GM19468 (cell line): ENCODE measurements at regions not wholly inside any gene's neighbourhood (a gene's known extent, or its start where the extent isn't known, plus 50 kb on each side); places are given as distances from the start of the nearest gene placed in this dataset.
A peak's percentile ranks its signal among the peaks of the same experiment; 100 is the strongest.

Experiments
- ATAC-seq: cut with Tn5 transposase; IDR thresholded peaks from one replicate; pipeline ENCODE4 v1.9.1; 2021; ENCODE audit warnings: mild to moderate bottlenecking, moderate library complexity, moderate number of reproducible peaks; ENCODE audit not compliant: unreplicated experiment; ENCODE audit errors: extremely low read depth

DNA sequence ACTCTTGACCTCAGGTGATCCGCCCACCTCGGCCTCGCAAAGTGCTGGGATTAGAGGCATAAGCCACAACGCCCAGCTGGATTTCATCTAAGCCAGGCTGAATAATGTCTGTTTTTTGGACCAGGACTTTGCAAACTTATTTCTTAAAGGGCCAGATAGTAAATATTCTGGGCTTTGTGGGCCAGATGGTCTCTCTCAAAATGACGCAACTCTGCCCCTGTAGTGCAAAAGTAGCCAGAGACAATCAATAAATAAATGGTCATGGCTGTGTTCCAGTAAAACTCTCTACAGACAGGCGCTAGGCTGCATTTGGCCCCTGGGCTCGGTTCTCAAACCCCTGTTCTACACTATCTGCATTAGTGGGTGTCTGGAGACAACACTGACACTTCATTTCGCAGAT lies 121.9 kb upstream of the CDH13 start:
- ATAC-seq, result no peak

DNA sequence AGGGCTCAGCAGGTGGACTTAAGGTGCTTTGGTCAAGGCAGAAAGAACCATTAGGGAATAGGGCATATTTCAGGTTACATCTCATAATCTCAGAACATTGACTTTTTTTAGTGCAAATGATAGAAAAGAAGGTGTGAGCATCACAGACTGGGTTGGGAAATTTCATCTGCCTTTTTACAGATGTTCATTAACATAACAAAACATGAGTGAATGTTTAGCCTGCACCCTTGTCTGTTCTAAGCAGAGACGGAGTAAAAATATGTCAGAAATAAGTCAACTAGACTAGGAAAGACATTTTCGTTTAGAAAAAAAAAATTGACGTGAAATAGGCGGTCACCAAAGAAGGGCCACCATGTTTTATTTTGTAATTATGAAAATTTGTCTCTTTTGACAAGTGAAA lies 127.5 kb upstream of the CDH13 start:
- no peak for ATAC-seq

DNA sequence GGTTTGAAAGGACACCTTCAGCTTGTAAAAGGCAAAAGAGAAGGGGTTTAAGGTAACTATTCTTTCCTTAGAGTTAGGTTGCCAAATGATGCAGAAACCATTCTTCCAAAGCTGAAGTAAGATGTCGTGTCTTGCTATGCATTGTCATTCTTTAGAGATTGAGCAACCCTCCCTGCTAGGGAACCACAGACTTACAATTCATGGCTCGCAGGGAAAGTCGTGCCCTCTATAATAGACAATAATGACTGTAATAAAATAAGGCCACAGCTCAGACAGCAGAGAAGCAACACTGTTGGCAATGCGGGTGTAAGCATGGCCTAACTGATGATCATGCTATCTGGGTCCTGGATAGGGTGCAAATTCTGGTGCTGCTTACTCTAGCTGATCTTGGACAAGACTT lies 129.6 kb upstream of the CDH13 start:
- no peak for ATAC-seq

DNA sequence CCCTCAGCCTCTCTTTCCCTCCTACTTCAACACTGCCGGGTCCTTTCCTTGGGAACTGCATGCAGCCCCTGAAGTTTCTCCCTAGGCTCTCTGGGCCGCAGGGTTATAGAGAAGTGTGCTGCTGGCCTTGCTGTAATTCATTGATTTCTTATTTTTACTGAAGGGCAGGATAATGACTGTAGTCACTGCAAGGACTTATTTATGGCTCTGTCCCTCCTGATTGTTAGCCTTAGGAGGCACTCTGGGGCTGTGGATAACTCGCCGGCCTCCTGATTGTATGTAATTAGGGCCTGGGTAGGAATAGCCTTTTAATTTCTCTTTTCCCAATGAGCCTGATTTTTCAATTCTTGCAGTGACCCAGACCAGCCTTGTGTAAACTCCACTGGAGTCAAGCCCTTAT lies 138.3 kb upstream of the CDH13 start:
- ATAC-seq, result no peak

DNA sequence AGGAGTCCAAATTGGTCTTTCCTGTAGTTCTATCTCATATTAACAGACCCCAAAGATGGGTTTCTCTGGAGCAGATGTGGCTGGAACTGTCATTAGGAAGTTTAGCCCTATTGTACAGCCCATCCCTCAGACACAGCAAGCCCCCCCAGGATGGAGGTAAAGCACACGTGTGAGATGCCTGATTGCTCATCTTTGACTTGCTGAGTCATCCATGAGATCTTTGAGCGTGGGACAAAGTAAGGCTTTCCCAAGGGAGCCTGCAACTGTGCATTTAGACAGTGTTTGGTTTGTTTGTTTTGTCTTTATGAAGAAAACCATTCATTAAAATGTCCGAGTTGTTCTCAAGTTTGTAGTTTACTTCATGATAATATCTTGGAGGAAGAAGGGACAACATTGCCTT lies 145.3 kb upstream of the CDH13 start:
- ATAC-seq, result no peak

DNA sequence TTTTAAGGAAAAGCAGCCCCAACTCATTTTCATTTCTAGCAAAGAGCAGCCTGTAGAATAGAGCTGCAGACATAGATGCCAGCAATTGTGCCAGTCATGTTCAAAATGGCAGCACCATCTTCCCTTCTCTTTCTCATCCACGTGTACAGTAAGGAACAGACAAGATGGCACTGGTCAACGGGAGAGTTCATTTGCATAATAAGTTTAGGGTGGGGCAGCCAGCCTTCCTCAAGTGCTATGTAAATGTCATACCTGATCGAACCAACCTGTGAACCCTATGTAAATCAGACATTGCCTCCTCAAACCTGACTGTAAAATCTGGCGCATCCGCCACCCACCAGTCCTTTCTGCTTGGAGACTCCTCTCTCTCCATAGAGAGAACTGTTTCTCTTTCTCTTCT lies 150.0 kb upstream of the CDH13 start:
- ATAC-seq, result no peak

DNA sequence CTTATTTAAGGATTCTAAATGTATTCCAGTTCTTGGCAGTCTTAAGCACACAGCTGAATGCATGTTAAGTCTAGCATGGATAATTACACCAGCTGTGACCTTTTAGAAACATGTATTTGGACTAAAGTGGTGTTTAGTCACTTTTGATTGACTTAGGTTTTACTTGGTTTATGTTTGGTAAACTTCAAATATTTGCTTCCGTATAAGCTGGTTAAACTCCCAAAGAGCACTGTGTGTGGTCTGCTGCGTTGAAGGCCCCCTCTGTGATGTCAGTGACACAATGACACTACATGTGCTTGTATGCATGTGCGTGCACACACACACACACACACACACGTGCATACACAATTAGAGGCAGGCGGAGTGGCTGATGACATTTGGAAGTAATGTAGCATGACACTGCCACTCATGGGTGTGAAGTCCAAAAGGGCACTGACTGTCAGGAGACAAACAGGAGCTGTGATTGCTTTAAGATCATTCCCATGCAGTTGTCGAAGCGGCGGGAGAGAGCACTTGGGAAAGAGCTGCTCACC lies 156.1 kb upstream of the CDH13 start:
- no peak for ATAC-seq

DNA sequence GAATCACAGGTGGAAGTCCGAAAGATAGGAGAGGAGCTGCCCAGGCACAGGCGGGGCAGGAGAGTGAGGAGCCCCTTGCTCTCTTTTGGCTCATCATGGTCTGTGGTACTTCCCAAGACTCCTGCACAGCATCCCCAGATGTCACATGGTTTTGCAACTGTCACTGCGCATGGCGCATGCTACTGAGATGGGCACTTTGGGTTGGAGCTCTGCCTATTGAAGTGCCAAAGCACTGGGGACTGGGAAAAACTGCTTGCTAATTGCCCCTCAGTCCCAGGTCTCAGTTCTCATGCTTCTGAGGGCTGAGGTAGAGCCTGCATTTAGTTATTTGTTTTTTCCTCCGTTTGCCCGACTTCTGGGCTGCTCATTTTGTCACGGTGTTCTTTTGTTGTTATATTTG lies 156.8 kb upstream of the CDH13 start:
- ATAC-seq, result no peak

DNA sequence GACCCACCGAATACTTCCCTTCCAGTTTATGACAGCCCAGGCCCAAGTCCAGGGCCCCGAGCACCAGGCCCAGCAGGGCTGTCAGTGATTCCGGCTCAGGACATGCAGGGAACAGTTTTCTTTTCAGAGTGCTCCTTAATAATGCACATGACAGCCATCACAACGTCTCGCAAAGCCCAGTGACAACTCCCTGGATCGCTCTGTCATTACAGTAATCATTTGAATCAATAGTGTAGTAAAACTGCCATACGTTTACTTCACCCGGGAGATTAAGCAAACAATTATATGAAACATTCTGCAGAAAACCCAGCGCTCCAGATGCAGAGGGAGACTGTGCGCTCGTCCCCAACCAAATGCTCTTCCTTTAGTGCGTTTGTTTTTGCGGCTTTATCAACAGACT lies 162.6 kb upstream of the CDH13 start:
- no peak for ATAC-seq

DNA sequence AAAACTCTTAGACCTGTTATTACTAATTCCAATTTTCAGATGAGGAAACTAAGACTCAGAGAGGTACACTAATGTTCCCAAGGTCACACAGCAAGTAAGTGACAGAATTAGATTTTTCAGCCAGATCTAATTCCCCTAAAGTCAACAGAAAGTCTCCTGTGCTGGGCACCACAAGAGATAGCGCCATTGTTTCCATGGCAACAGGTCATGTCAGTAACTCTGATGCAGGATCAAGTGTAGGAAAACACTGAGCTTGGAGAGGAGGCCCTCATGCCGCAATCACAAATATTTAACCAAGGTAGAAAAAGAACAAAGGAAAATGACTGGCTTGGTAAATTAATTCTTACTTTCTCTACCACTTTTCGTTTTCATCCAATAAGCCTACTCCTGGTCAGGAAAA lies 166.0 kb upstream of the CDH13 start:
- ATAC-seq, result no peak

DNA sequence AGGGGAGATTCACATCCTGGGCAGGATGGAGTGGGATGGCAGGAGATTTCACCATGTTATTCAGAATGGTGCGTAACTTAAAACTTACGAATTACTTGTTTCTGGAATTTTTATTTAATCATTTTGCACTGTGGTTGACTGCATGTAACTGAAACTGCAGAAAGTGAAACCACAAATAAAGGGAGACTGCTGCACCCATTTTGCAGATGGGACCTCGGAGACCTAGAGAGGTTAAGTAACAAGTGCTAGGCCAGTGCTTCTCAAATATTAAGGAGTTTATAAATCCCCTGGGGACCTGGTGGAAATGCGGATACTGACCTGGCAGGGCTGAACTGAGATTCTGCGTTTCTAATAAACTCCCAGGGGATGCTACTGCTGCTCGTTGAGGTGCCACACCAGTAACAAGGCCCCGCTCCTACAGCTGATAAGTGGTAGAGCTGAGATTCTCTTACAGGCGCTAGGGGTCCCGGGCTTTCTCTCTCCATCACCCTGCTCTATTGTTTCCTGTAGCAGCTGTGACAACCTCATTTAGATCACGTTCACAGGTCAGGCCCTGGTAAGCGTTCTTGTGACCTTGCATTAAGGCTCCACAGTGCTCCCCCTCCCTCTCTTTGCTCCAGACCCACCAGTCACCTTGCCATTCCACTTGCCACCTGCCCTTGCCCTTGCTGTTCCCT lies 167.1 kb upstream of the CDH13 start:
- no peak for ATAC-seq

DNA sequence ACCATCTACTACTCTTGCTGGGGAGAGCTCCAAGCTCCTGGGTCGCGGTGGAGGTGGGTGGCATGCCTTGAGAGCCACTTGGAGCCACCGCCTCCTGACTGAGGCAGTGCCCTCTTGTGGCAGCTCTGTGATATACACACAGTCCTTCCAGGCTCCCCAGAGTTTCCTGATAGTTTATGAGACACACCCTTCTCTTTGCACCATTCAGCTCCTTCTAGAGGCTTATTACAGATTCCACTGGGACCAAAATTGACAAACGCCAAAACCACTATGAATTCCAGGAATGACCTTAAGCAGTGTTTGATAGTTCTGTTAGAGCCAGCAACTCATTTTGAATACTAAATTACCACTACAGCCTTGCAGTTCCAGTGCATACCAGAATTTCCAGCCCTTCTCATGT lies 170.1 kb upstream of the CDH13 start:
- peak; percentile 87 for ATAC-seq

DNA sequence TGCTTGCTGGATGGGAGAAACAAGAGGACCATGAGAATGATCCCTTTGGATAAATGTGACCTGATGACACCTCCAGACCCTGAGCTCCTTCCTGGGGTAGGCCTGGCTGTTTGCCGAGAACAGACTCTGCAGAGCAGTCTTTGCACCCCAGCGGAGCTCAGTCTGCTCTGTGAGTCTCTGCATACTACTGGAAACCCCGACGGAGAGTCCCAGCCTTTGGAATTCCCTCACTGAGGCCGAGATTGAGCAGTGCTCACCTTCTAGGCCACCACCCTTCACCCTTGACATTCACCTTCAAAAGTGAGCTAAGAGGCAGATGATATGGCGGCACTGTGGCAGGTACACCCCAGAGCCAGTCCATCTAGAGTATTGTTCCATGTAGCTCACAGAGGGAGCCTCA lies 172.2 kb upstream of the CDH13 start:
- no peak for ATAC-seq

DNA sequence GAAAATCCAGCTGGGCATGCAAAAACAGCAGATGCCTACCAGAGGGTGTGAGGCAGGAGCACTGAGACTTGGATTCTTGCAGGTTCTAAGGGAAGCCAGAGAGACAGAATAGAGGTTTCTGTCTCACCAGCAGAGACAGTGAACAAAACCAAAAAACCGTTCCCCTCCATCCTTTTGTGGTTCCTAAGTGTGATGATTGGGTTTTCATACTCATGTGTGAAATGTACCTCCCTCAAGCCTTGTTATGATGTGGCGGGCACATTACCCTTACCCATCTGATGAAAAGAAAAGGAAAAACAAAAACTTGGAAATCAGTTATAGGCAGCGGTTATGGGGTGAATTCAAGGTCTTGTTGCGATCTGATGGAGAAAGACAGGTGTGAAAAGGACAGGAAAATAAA lies 172.6 kb upstream of the CDH13 start:
- no peak for ATAC-seq

DNA sequence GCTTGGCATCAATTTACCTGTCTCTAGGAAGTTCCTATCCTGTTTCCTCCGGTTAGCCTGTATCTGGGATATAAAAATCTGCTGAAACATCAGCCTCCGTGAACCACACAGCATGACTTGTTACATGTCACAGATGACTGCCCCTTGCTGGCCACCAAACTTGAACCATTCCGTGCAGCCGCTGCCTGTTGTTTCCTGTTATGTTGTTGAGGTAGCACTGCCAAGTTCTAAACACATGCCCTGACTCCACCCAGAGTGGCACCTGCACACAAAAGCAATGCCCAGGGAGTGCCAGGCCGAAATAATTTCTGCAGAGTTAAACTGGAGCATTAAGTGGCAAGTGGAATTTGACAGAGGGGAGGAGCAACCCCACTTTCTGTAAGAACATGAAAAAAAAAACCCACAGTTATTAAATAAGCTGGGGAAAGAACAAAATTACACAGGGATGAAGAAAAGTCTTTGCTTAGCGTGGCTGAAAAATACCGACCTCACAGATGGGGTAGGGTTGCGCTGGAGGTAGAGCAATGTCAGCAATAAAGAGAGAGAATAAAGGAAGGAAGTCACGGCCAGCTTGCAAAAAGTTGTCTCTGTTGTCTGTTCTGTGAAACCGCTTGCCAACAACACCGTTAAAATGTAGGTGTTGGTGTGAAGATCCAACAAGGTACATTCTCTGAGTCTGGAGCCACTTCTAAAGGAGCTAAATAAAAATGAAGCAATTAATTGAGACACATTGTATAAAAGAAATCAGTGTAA lies 174.6 kb upstream of the CDH13 start:
- ATAC-seq, result no peak

DNA sequence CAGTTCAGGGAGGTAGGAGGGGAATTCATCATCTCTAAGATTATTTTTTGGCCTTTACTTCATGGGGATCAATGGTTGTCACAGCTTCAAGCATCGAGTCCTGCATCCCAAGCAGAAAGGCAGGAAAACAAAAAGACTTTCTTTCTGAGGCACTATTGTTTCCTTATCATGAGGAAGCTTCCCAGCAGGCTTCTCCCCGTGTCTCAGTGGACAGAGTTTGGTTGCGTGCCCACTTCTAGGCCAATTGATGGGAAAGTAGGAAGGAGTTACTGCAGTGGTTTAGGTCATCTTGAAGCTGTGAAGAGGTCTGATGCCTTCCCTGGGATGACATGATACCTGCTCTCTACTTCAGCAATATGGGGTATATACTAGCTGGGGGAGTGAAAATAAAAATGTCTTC lies 175.3 kb upstream of the CDH13 start:
- no peak for ATAC-seq

DNA sequence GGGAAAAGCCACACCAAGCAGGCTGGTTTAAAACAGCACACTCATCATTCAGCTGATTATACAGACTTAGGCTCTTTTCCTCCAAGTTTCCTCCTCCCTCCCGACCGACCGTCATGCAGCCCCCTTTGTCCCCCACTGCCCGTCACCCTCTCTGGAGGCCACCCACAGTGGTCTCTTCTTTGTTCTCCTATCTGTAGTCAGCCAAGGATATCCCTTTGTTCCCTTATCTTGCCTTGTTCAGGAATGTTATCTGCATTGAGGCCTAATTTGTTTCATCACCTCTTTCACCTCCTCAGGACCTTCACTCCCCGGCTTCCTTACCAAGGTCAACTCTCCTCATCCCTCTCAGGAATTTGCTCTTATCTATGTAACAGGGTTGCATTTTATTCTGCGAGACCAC lies 186.4 kb upstream of the CDH13 start:
- no peak for ATAC-seq

DNA sequence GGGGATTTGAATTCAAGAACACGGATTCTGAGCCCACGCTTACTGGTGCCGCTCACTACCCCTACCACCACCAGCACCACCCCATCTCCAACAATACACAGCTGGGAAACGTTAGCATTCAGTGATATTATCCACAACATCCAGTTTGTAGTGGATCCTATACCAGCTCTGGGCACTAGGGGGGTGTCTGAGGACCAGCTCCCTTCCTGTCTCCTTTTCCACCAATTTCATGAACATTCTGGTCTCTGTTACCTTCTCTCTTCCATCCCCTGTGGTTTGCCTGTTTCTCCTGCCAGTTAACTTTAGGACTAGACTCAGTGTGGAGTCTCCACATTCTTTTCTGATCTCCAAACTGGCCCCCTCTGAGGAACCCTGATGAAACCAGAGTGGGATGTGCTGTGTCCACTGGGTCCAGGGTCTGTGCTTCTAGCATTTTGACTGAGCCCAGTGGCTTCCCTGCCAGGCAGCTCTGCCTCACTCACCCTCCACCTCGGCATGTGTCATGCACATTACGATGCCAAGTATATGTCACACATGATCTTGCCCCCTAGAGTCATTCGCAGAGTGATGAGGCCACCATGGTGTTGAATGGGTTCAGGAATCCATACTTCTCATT lies 187.0 kb upstream of the CDH13 start:
- ATAC-seq, result no peak

DNA sequence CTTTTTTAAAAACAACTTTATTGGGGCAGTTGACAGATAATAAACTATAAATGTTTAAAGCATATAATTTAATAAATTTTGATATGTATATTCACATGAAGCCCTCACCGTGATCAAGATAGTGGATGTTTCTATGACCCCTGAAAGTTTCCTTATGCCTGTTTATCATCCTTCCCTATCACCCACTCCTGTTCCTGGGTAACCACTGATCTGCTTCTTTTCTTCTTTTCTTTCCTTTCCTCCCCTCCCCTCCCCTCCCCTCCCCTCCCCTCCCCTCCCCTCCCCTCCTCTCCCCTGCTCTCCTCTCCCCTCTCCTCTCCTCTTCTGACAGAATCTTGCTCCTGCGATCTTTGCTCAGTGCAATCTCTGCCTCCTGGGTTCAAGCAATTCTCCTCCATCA lies 193.7 kb upstream of the CDH13 start:
- no peak for ATAC-seq

DNA sequence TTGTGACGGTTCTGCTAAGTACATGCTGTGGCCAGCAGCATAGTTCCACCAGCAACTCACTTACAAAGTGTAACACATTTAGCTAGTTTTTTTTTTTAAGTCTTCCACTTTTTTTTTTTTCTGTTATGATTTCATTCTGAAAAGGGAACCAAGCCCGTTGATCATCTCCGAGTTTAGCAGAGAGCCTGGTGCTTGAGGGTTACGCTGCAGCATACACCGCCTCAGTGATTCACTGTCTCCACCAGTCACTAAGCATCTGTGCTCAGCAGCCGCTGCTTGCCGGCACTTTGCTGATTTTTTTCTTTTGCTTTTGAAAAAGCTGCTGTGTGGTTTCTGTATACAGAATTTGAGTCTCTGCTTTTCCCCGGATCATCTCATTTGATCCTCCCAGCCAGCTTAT lies 194.5 kb upstream of the CDH13 start:
- no peak for ATAC-seq

DNA sequence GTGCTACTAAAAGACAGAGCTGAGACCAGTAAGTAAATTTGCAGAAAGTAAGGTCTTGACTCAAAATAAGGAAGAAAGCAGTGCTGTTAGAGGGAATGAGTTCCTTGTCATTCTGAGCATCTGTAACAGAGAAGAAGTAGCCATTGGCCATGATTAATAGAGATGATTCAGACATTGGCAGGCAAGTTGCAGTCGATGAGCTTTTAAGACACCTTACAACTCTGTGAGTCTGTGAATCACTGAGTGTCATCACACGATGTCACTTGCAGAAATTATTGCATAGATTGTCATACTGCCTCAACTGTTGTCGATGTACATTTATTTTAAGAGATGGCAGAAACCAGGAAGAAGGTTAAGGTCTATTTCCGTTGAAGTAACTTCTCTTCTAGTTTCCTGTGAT lies 201.1 kb upstream of the CDH13 start:
- ATAC-seq, result no peak
